PC-9 (cell line): ENCODE measurements at regions not wholly inside any gene's neighbourhood (a gene's known extent, or its start where the extent isn't known, plus 50 kb on each side); places are given as distances from the start of the nearest gene placed in this dataset.

Source experiments
- BruUV-seq: library from RNA; stranded (reverse); fragments of 400-500 nt; replicated peaks from 2 replicates; lab custom pipeline; 2021; lab: Mats Ljungman, UMichigan
- CTCF ChIA-PET: fragments of 300-600 bp; sonication (Branson Sonifier 250); formaldehyde crosslinking; loops from one replicate; lab custom pipeline; 2022; ENCODE audit warnings: antibody characterized with exemption; lab: Charles Lee
- POLR2A ChIA-PET: fragments of 300-600 bp; sonication (Branson Sonifier 250); formaldehyde crosslinking; loops from one replicate; lab custom pipeline; 2022; ENCODE audit warnings: antibody characterized with exemption; ENCODE audit not compliant: unreplicated experiment; lab: Charles Lee
- DNase-seq, 2 experiments: peaks; one replicate each; pipeline versions ENCODE4 v3.0.0 to v3.0.0-alpha.2; 2015 to 2022; ENCODE audit warnings: mixed read lengths in 1 of 2
- H2AFZ ChIP-seq: fragments of 200-600 bp; sonication (generic); 2 replicates; pipeline ENCODE4 v1.8.1; 2017; ENCODE audit warnings: antibody characterized with exemption
- H3F3A ChIP-seq: fragments of 200-600 bp; sonication (generic); 2 replicates; pipeline ENCODE4 v1.8.1; 2017; ENCODE audit warnings: antibody characterized with exemption, mild to moderate bottlenecking, low read depth; ENCODE audit not compliant: insufficient read depth
- H3K27ac ChIP-seq: fragments of 200-600 bp; sonication (generic); 2 replicates; pipeline ENCODE4 v1.6.1; 2016; ENCODE audit warnings: mixed run types
- H3K27me3 ChIP-seq: fragments of 200-600 bp; sonication (generic); 2 replicates; pipeline ENCODE4 v1.6.1; 2016; ENCODE audit warnings: low read depth, mixed run types; ENCODE audit not compliant: insufficient read depth
- H3K36me3 ChIP-seq: fragments of 200-600 bp; sonication (generic); 2 replicates; pipeline ENCODE4 v1.6.1; 2016; ENCODE audit warnings: low read depth, mixed run types
- H3K4me1 ChIP-seq: fragments of 200-600 bp; sonication (generic); replicated peaks from 2 replicates; pipeline ENCODE4 v1.6.1; 2016; ENCODE audit warnings: mixed run types; ENCODE audit not compliant: insufficient read depth
- H3K4me2 ChIP-seq: fragments of 200-600 bp; sonication (generic); 2 replicates; pipeline ENCODE4 v1.6.1; 2017; ENCODE audit warnings: mixed run types
- H3K4me3 ChIP-seq: fragments of 200-600 bp; sonication (generic); 2 replicates; pipeline ENCODE4 v1.6.1; 2016; ENCODE audit warnings: mixed run types
- H3K79me2 ChIP-seq: fragments of 200-600 bp; sonication (generic); 2 replicates; pipeline ENCODE4 v1.6.1; 2017; ENCODE audit warnings: low read depth, mixed run types
- H3K9me2 ChIP-seq: fragments of 200-600 bp; sonication (generic); 2 replicates; pipeline ENCODE4 v1.8.1; 2017; ENCODE audit warnings: mild to moderate bottlenecking; ENCODE audit not compliant: insufficient read depth
- H3K9me3 ChIP-seq: fragments of 200-600 bp; sonication (generic); 2 replicates; pipeline ENCODE4 v1.8.1; 2016; ENCODE audit warnings: low read depth; ENCODE audit not compliant: insufficient read depth
- H4K20me1 ChIP-seq: fragments of 200-600 bp; sonication (generic); 2 replicates; pipeline ENCODE4 v1.8.1; 2017; ENCODE audit not compliant: insufficient read depth
- CTCF ChIP-seq: fragments of 200-600 bp; sonication (generic); conservative IDR thresholded peaks from 2 replicates; pipeline ENCODE4 v1.6.1; 2017; ENCODE audit warnings: mixed run types, antibody characterized with exemption, mild to moderate bottlenecking, moderate library complexity
- EZH2 ChIP-seq: fragments of 200-600 bp; sonication (generic); IDR thresholded peaks from 2 replicates; pipeline ENCODE4 v1.8.0; 2017; ENCODE audit warnings: antibody characterized with exemption, low read depth
- intact Hi-C: fragments of 100-400 bp; cut with micrococcal nuclease; formaldehyde crosslinking; loops from one replicate; pipeline ENCODE4 v1.10.0; 2022; ENCODE audit not compliant: unreplicated experiment

GRCh38 chr1:191577213-191577612 lies 581.0 kb upstream of the RGS18 start:
- no peak overlapping the region for H2AFZ ChIP-seq
- DNase-seq: no peak
- H3K9me2 ChIP-seq: no peaks in the 10 kb centered on the region
- H3K4me1 ChIP-seq: no peaks in the 10 kb centered on the region
- H4K20me1 ChIP-seq: no peaks in the 10 kb centered on the region
- ChIA-PET POLR2A (no interaction called here), CTCF (no interaction called here)
- H3K9me3 ChIP-seq: no peaks in the 10 kb centered on the region; the same call in 1 of the 2 replicates
- H3K27me3 ChIP-seq: no peaks in the 10 kb centered on the region
- TF ChIP-seq CTCF: no peak
- no peak for TF ChIP-seq EZH2
- no peaks in the 10 kb centered on the region; the same call in 1 of the 2 replicates for H3F3A ChIP-seq
- no peaks in the 10 kb centered on the region for H3K79me2 ChIP-seq
- H3K4me3 ChIP-seq: no peak overlapping the region
- H3K4me2 ChIP-seq: no peak overlapping the region
- no peak overlapping the region for H3K27ac ChIP-seq
- intact Hi-C loops: no loop called here
- no peaks in the 10 kb centered on the region for H3K36me3 ChIP-seq
- BruUV-seq: no TSS peak

DNA sequence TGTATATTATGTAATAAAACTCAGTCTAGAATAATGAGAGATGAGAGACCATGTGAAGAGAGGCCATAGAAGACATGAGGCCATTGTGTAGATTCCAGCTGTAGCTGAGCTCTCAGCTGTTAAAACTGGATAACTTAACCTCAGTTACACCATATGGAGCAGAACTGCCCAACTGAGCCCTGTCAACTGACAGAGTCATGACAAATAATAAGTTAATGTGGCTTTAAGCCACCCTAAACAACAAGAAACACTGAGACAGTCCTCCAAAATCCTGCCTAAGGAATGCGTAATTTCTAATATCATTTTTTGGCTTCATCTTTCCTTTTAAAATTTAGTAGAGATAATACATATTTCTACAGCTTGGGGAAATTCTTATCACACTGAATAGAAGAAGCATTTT lies 580.0 kb upstream of the RGS18 start:
- POLR2A ChIA-PET: no interaction called here
- CTCF ChIA-PET: no interaction called here
- intact Hi-C loops: no loop called here

GRCh38 chr1:191579019-191579418 lies 579.2 kb upstream of the RGS18 start:
- no peaks in the 10 kb centered on the region for H3K79me2 ChIP-seq
- intact Hi-C loops: no loop called here
- no peak for DNase-seq
- ChIA-PET CTCF (no interaction called here), POLR2A (no interaction called here)
- no peaks in the 10 kb centered on the region for H3F3A ChIP-seq
- TF ChIP-seq CTCF (no peak), EZH2 (no peak)
- no TSS peak for BruUV-seq
- no peaks in the 10 kb centered on the region; the same call in 1 of the 2 replicates for H3K9me3 ChIP-seq
- no peak overlapping the region for H2AFZ ChIP-seq
- H3K4me1 ChIP-seq: no peaks in the 10 kb centered on the region
- H3K9me2 ChIP-seq: no peaks in the 10 kb centered on the region
- no peak overlapping the region for H3K4me2 ChIP-seq
- H3K27me3 ChIP-seq: no peaks in the 10 kb centered on the region
- H3K4me3 ChIP-seq: no peak overlapping the region
- H3K36me3 ChIP-seq: no peaks in the 10 kb centered on the region
- H4K20me1 ChIP-seq: no peaks in the 10 kb centered on the region
- H3K27ac ChIP-seq: no peak overlapping the region

More for the DNA sequence above, 580.0 kb upstream of the RGS18 start:
- H3K79me2 ChIP-seq: no peaks in the 10 kb centered on the region
- no peaks in the 10 kb centered on the region for H3K9me2 ChIP-seq
- no peaks in the 10 kb centered on the region for H4K20me1 ChIP-seq
- no peaks in the 10 kb centered on the region for H3K4me1 ChIP-seq
- no peak for TF ChIP-seq EZH2
- TF ChIP-seq CTCF: no peak
- no peaks in the 10 kb centered on the region for H3K27me3 ChIP-seq
- no peak overlapping the region for H3K4me2 ChIP-seq
- BruUV-seq: no TSS peak
- no peak overlapping the region for H3K4me3 ChIP-seq
- H3K9me3 ChIP-seq: no peaks in the 10 kb centered on the region; the same call in 1 of the 2 replicates
- no peaks in the 10 kb centered on the region for H3K36me3 ChIP-seq
- no peak for DNase-seq
- H3F3A ChIP-seq: no peaks in the 10 kb centered on the region
- H3K27ac ChIP-seq: no peak overlapping the region
- H2AFZ ChIP-seq: no peak overlapping the region
